CD14-positive monocyte (primary cell): ENCODE measurements at regions not wholly inside any gene's neighbourhood (a gene's known extent, or its start where the extent isn't known, plus 50 kb on each side); places are given as distances from the start of the nearest gene placed in this dataset.

ENCODE experiments used
- DNase-seq, 3 donors: peaks; one replicate each; pipeline ENCODE4 v3.0.0-alpha.2; 2011 to 2022
- H2AFZ ChIP-seq: 2 replicates; pipeline ENCODE4 v1.6.0; 2012; ENCODE audit warnings: mild to moderate bottlenecking, low read depth, low read length, inconsistent platforms; ENCODE audit not compliant: insufficient read depth, poor library complexity, severe bottlenecking
- H3K27ac ChIP-seq, 2 donors: 1 replicate in 1 of 2; 2 replicates in 1 of 2; pipeline ENCODE4 v1.5.1; 2012 to 2013; ENCODE audit warnings: low read length in 2 of 2, control low read depth in 1 of 2, inconsistent platforms in 1 of 2, low read depth in 1 of 2, mild to moderate bottlenecking in 1 of 2
- H3K27me3 ChIP-seq, 2 donors: one replicate each; pipeline versions ENCODE4 v1.6.0 to v1.6.1; 2011 to 2013; ENCODE audit warnings: low read length in 2 of 2; ENCODE audit not compliant: control insufficient read depth in 2 of 2, insufficient read depth in 2 of 2
- H3K36me3 ChIP-seq, 2 donors: replicated peaks in 1 of 2; 1 replicate in 1 of 2; 2 replicates in 1 of 2; pipeline versions ENCODE4 v1.5.1 to v1.6.1; 2012 to 2013; ENCODE audit warnings: low read length in 2 of 2, control low read depth in 1 of 2, inconsistent platforms in 1 of 2, mild to moderate bottlenecking in 1 of 2; ENCODE audit not compliant: insufficient read depth in 2 of 2, control insufficient read depth in 1 of 2
- H3K4me1 ChIP-seq, 2 donors: 1 replicate in 1 of 2; 2 replicates in 1 of 2; pipeline versions ENCODE4 v1.5.1 to v1.6.1; 2012 to 2013; ENCODE audit warnings: low read length in 2 of 2, control low read depth in 1 of 2, inconsistent platforms in 1 of 2, mild to moderate bottlenecking in 1 of 2, moderate library complexity in 1 of 2; ENCODE audit not compliant: insufficient read depth in 2 of 2, control insufficient read depth in 1 of 2
- H3K4me2 ChIP-seq: replicated peaks from 2 replicates; pipeline ENCODE3; 2012; ENCODE audit warnings: low read length, moderate library complexity, mild to moderate bottlenecking; ENCODE audit not compliant: poor library complexity, severe bottlenecking; ENCODE audit errors: extremely low read depth
- H3K4me3 ChIP-seq, 3 experiments: fragments of 200-600 bp in 1 of 3; sonication (generic) in 1 of 3; replicated peaks in 1 of 3; 1 replicate in 2 of 3; 2 replicates in 1 of 3; pipeline ENCODE4 v1.5.1; 2011 to 2013; ENCODE audit warnings: low read length in 3 of 3, mild to moderate bottlenecking in 3 of 3, control low read depth in 2 of 3, low read depth in 2 of 3, inconsistent platforms in 1 of 3, moderate library complexity in 1 of 3
- H3K79me2 ChIP-seq: 2 replicates; pipeline ENCODE4 v1.6.0; 2012; ENCODE audit warnings: mild to moderate bottlenecking, control low read depth, inconsistent platforms, low read length, moderate library complexity; ENCODE audit not compliant: insufficient read depth
- H3K9ac ChIP-seq: 2 replicates; pipeline ENCODE4 v1.6.0; 2017; ENCODE audit warnings: low read length, mild to moderate bottlenecking; ENCODE audit not compliant: insufficient read depth, poor library complexity, severe bottlenecking
- H3K9me3 ChIP-seq, 2 donors: replicated peaks in 1 of 2; 1 replicate in 1 of 2; 2 replicates in 1 of 2; pipeline versions ENCODE4 v1.5.1 to v1.6.1; 2012 to 2013; ENCODE audit warnings: low read length in 2 of 2, control low read depth in 1 of 2; ENCODE audit not compliant: control insufficient read depth in 1 of 2, insufficient read depth in 1 of 2
- H4K20me1 ChIP-seq: 2 replicates; pipeline ENCODE4 v1.6.0; 2012; ENCODE audit warnings: mild to moderate bottlenecking, low read length, control low read depth, moderate library complexity; ENCODE audit not compliant: insufficient read depth
- H3K27ac Mint-ChIP-seq, 7 donors: one replicate each; pipeline ENCODE4 v1.8.0; 2020; ENCODE audit warnings: mild to moderate bottlenecking in 7 of 7, mixed read lengths in 7 of 7, moderate library complexity in 6 of 7, inconsistent platforms in 2 of 7
- H3K27me3 Mint-ChIP-seq, 3 donors: one replicate each; pipeline ENCODE4 v1.8.0; 2021 to 2022; ENCODE audit warnings: low read depth in 3 of 3, mild to moderate bottlenecking in 3 of 3, mixed read lengths in 3 of 3, moderate library complexity in 3 of 3, inconsistent platforms in 1 of 3
- H3K36me3 Mint-ChIP-seq, 2 donors: one replicate each; pipeline ENCODE4 v1.8.0; 2020; ENCODE audit warnings: mixed read lengths in 2 of 2, inconsistent platforms in 1 of 2, mild to moderate bottlenecking in 1 of 2
- H3K4me1 Mint-ChIP-seq: one replicate; pipeline ENCODE4 v1.8.0; 2020; ENCODE audit warnings: mild to moderate bottlenecking, mixed read lengths
- H3K4me3 Mint-ChIP-seq, 2 donors: one replicate each; pipeline ENCODE4 v1.8.0; 2020; ENCODE audit warnings: mild to moderate bottlenecking in 2 of 2, mixed read lengths in 2 of 2, moderate library complexity in 1 of 2
- H3K9me3 Mint-ChIP-seq, 7 donors: one replicate each; pipeline ENCODE4 v1.8.0; 2020 to 2022; ENCODE audit warnings: mixed read lengths in 7 of 7, mild to moderate bottlenecking in 6 of 7, moderate library complexity in 6 of 7, inconsistent platforms in 2 of 7
- WGBS: methylation state at CpG from one replicate; pipeline ENCODE4 v1.1.5; 2013; ENCODE audit warnings: missing lambda C conversion rate; ENCODE audit not compliant: insufficient coverage; 5-methylcytosine and 5-hydroxymethylcytosine counted together
- intact Hi-C, 2 donors: fragments of 100-400 bp; cut with micrococcal nuclease; formaldehyde crosslinking; loops; one replicate each; pipeline versions ENCODE4 v1.15.0 to v1.15.1; 2023
- TF ChIP-seq, protein P1 (sequence below): fragments of 200-600 bp; IDR thresholded peaks from one replicate; pipeline ENCODE4 v1.8.0; 2022; ENCODE audit warnings: antibody characterized with exemption, mild to moderate bottlenecking

GRCh38 chr2:128444121-128444771, 125.6 kb upstream of the HS6ST1 start:
- peak overlapping the region in 1 of 7 donors; percentile 4 for H3K27ac Mint-ChIP-seq

GRCh38 chr2:128444816-128445522, 126.3 kb upstream of the HS6ST1 start:
- Mint-ChIP-seq H3K4me3 (no peak overlapping the region), H3K9me3 (no peaks in the 10 kb centered on the region), H3K27ac (peak overlapping the region in 3 of 7 donors; percentile 23 to 64 (median 31)), H3K27me3 (peaks cover 1 to 7% (median 5%) of the 10 kb centered on the region in 3 donors), H3K36me3 (no peaks in the 10 kb centered on the region), H3K4me1 (peaks cover 27% of the 10 kb centered on the region)
- Histone ChIP-seq H3K4me2 (no peak overlapping the region), H3K9me3 (no peaks in the 10 kb centered on the region), H3K4me1 (peaks cover 26% of the 10 kb centered on the region in 2 donors), H3K27me3 (no peaks in the 10 kb centered on the region), H3K79me2 (no peaks in the 10 kb centered on the region), H3K27ac (no peak overlapping the region), H4K20me1 (no peaks in the 10 kb centered on the region), H3K9ac (no peak overlapping the region), H3K36me3 (no peaks in the 10 kb centered on the region), H2AFZ (no peak overlapping the region), H3K4me3 (no peak overlapping the region)
- intact Hi-C loops, result no loop called here
- TF ChIP-seq, protein P1, sequence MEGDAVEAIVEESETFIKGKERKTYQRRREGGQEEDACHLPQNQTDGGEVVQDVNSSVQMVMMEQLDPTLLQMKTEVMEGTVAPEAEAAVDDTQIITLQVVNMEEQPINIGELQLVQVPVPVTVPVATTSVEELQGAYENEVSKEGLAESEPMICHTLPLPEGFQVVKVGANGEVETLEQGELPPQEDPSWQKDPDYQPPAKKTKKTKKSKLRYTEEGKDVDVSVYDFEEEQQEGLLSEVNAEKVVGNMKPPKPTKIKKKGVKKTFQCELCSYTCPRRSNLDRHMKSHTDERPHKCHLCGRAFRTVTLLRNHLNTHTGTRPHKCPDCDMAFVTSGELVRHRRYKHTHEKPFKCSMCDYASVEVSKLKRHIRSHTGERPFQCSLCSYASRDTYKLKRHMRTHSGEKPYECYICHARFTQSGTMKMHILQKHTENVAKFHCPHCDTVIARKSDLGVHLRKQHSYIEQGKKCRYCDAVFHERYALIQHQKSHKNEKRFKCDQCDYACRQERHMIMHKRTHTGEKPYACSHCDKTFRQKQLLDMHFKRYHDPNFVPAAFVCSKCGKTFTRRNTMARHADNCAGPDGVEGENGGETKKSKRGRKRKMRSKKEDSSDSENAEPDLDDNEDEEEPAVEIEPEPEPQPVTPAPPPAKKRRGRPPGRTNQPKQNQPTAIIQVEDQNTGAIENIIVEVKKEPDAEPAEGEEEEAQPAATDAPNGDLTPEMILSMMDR, result no peak
- WGBS, result 87% methylated on average over 4 of the region's 10 CpGs
- DNase-seq, result no peak

More at GRCh38 chr2:128444121-128444771, 125.6 kb upstream of the HS6ST1 start:
- intact Hi-C loops, result no loop called here
- WGBS, result 92% methylated on average over 6 of the region's 7 CpGs
- H3K9me3 ChIP-seq, result no peaks in the 10 kb centered on the region
- H3K4me2 ChIP-seq, result no peak overlapping the region
- H2AFZ ChIP-seq, result no peak overlapping the region
- Mint-ChIP-seq H3K36me3 (no peaks in the 10 kb centered on the region), H3K27me3 (peaks cover 1 to 7% (median 5%) of the 10 kb centered on the region in 3 donors), H3K9me3 (no peaks in the 10 kb centered on the region), H3K4me1 (peaks cover 27% of the 10 kb centered on the region), H3K4me3 (no peak overlapping the region)
- no peak overlapping the region for H3K9ac ChIP-seq
- no peaks in the 10 kb centered on the region for H3K27me3 ChIP-seq
- H4K20me1 ChIP-seq, result no peaks in the 10 kb centered on the region
- H3K27ac ChIP-seq, result no peak overlapping the region
- no peaks in the 10 kb centered on the region for H3K36me3 ChIP-seq
- H3K79me2 ChIP-seq, result no peaks in the 10 kb centered on the region
- H3K4me3 ChIP-seq, result no peak overlapping the region
- no peak for DNase-seq
- H3K4me1 ChIP-seq, result peaks cover 26% of the 10 kb centered on the region in 2 donors
- TF ChIP-seq, protein P1, result no peak
